Loucy (cell line): ENCODE measurements at regions not wholly inside any gene's neighbourhood (a gene's known extent, or its start where the extent isn't known, plus 50 kb on each side); places are given as distances from the start of the nearest gene placed in this dataset.

ENCODE experiments used
- H2AFZ ChIP-seq: fragments of 200-600 bp; sonication (generic); 2 replicates; pipeline ENCODE4 v1.6.0; 2016; ENCODE audit warnings: antibody characterized with exemption, mild to moderate bottlenecking, low read length, moderate library complexity
- H3F3A ChIP-seq: fragments of 200-600 bp; 2 replicates; pipeline ENCODE4 v1.6.0; 2016; ENCODE audit warnings: antibody characterized with exemption, low read depth, mild to moderate bottlenecking
- H3K27me3 ChIP-seq: fragments of 200-600 bp; sonication (generic); 2 replicates; pipeline ENCODE4 v1.6.1; 2014; ENCODE audit warnings: low read length, mild to moderate bottlenecking; ENCODE audit not compliant: insufficient read depth, poor library complexity, severe bottlenecking
- H3K36me3 ChIP-seq: fragments of 200-600 bp; sonication (generic); 2 replicates; pipeline ENCODE4 v1.6.1; 2016; ENCODE audit warnings: low read length; ENCODE audit not compliant: insufficient read depth
- H3K4me1 ChIP-seq: fragments of 200-600 bp; sonication (generic); 2 replicates; pipeline ENCODE4 v1.5.1; 2014; ENCODE audit warnings: low read length, mild to moderate bottlenecking; ENCODE audit not compliant: insufficient read depth, poor library complexity, severe bottlenecking
- H3K4me2 ChIP-seq: fragments of 200-600 bp; sonication (generic); 2 replicates; pipeline ENCODE4 v1.6.0; 2014; ENCODE audit warnings: antibody characterized with exemption, low read length, low read depth, mild to moderate bottlenecking; ENCODE audit not compliant: poor library complexity, severe bottlenecking
- H3K4me3 ChIP-seq: fragments of 200-600 bp; sonication (generic); 2 replicates; pipeline ENCODE4 v1.5.1; 2014; ENCODE audit warnings: low read length, mild to moderate bottlenecking, mixed read lengths; ENCODE audit not compliant: poor library complexity, severe bottlenecking
- H3K79me2 ChIP-seq: fragments of 200-600 bp; sonication (generic); 2 replicates; pipeline ENCODE4 v1.6.1; 2014; ENCODE audit warnings: low read length; ENCODE audit not compliant: insufficient read depth
- H3K9ac ChIP-seq: fragments of 200-600 bp; sonication (generic); 2 replicates; pipeline ENCODE4 v1.6.0; 2014; ENCODE audit warnings: mild to moderate bottlenecking, low read depth, low read length, moderate library complexity; ENCODE audit not compliant: poor library complexity, severe bottlenecking
- H3K9me2 ChIP-seq: fragments of 200-600 bp; sonication (generic); replicated peaks from 2 replicates; pipeline ENCODE4 v1.6.1; 2016; ENCODE audit warnings: low read depth, low read length, mixed read lengths
- H3K9me3 ChIP-seq: fragments of 200-600 bp; sonication (generic); 2 replicates; pipeline ENCODE4 v1.6.1; 2014; ENCODE audit warnings: mild to moderate bottlenecking, antibody characterized with exemption, low read length, low read depth; ENCODE audit not compliant: insufficient read depth
- H4K20me1 ChIP-seq: fragments of 200-600 bp; sonication (generic); 2 replicates; pipeline ENCODE4 v1.6.0; 2014; ENCODE audit warnings: antibody characterized with exemption, low read length, mild to moderate bottlenecking; ENCODE audit not compliant: insufficient read depth, poor library complexity, severe bottlenecking
- EZH2phosphoT487 ChIP-seq: fragments of 200-600 bp; IDR thresholded peaks from 2 replicates; pipeline ENCODE4 v1.6.1; 2018; ENCODE audit warnings: antibody characterized with exemption, mild to moderate bottlenecking, moderate library complexity, borderline replicate concordance
- TF ChIP-seq, protein P1 (sequence below): fragments of 200-600 bp; sonication (generic); conservative IDR thresholded peaks from 2 replicates; pipeline ENCODE4 v1.5.1; 2014; ENCODE audit warnings: mild to moderate bottlenecking, antibody characterized with exemption, low read length

DNA sequence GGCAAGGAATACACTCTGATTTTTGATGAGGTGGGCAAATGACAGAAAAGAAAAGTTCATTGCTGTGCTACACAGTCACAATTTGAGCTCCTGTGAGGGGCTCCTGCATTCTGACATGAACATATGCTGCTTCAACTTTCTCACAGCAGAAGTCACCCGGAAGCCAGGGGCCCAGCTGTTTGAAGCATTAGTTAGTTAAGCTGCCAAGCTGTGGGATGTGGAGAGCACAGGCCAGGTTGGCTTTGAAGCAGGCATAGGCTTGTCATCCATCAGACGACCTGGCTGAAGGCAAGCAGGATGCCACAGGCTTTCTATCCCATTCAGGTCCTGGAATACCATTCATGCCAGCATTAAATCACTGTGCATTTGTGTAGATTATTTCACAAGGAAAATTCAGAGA is 63.1 kb downstream of the MTNR1B start:
- Histone ChIP-seq H2AFZ (no peak overlapping the region), H3K4me2 (no peak overlapping the region), H3K36me3 (no peaks in the 10 kb centered on the region), H3K9me3 (no peaks in the 10 kb centered on the region), H3K9ac (no peak overlapping the region), H3K27me3 (no peaks in the 10 kb centered on the region), H3K4me1 (no peaks in the 10 kb centered on the region), H3K79me2 (no peaks in the 10 kb centered on the region), H3F3A (no peaks in the 10 kb centered on the region), H3K4me3 (no peak overlapping the region), H4K20me1 (no peaks in the 10 kb centered on the region), H3K9me2 (no peaks in the 10 kb centered on the region)
- TF ChIP-seq EZH2phosphoT487 = no peak
- TF ChIP-seq, protein P1, sequence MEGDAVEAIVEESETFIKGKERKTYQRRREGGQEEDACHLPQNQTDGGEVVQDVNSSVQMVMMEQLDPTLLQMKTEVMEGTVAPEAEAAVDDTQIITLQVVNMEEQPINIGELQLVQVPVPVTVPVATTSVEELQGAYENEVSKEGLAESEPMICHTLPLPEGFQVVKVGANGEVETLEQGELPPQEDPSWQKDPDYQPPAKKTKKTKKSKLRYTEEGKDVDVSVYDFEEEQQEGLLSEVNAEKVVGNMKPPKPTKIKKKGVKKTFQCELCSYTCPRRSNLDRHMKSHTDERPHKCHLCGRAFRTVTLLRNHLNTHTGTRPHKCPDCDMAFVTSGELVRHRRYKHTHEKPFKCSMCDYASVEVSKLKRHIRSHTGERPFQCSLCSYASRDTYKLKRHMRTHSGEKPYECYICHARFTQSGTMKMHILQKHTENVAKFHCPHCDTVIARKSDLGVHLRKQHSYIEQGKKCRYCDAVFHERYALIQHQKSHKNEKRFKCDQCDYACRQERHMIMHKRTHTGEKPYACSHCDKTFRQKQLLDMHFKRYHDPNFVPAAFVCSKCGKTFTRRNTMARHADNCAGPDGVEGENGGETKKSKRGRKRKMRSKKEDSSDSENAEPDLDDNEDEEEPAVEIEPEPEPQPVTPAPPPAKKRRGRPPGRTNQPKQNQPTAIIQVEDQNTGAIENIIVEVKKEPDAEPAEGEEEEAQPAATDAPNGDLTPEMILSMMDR = no peak

DNA sequence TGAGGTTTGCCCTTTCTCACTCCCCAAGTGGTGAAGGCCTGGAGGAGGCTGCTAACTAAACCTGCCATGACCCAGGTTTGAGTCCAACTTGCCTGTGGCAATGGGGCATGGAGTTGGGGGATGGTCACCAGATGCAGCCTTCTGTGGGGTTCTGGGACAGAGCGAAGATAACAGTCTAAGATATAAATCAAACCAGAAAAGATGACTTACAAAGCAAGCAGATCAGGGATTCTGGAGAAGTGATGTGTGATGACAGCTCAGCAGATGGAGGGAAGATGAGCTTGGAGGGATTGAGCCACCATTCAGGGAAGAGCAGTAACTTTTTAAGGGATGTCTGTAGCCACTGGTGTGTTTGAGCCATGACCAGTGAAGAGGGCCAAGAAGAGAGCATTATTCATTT is 63.6 kb downstream of the MTNR1B start:
- Histone ChIP-seq H3K9ac (no peak overlapping the region), H3K9me2 (no peaks in the 10 kb centered on the region), H3K9me3 (no peaks in the 10 kb centered on the region), H4K20me1 (no peaks in the 10 kb centered on the region), H2AFZ (no peak overlapping the region), H3K4me2 (no peak overlapping the region), H3K27me3 (no peaks in the 10 kb centered on the region), H3K36me3 (no peaks in the 10 kb centered on the region), H3K4me3 (no peak overlapping the region), H3K79me2 (no peaks in the 10 kb centered on the region), H3F3A (no peaks in the 10 kb centered on the region), H3K4me1 (no peaks in the 10 kb centered on the region)
- no peak for TF ChIP-seq EZH2phosphoT487
- TF ChIP-seq, protein P1 = no peak

GRCh38 chr11:93034031-93034722 is 64.7 kb downstream of the MTNR1B start:
- no peak overlapping the region for H2AFZ ChIP-seq
- no peaks in the 10 kb centered on the region for H3K9me3 ChIP-seq
- H3K9me2 ChIP-seq = no peaks in the 10 kb centered on the region
- H3K4me1 ChIP-seq = no peaks in the 10 kb centered on the region
- no peak overlapping the region for H3K4me3 ChIP-seq
- TF ChIP-seq EZH2phosphoT487 = no peak
- TF ChIP-seq, protein P1 = no peak
- no peak overlapping the region for H3K4me2 ChIP-seq
- no peaks in the 10 kb centered on the region for H3K79me2 ChIP-seq
- H3K9ac ChIP-seq = no peak overlapping the region
- no peaks in the 10 kb centered on the region for H4K20me1 ChIP-seq
- no peaks in the 10 kb centered on the region for H3K36me3 ChIP-seq
- no peaks in the 10 kb centered on the region for H3F3A ChIP-seq
- H3K27me3 ChIP-seq = no peaks in the 10 kb centered on the region
